Transverse colon (tissue), 4 donors: ENCODE measurements at regions not wholly inside any gene's neighbourhood (a gene's known extent, or its start where the extent isn't known, plus 50 kb on each side); places are given as distances from the start of the nearest gene placed in this dataset.

Source experiments
- EP300 ChIP-seq: sonication (generic); formaldehyde crosslinking; IDR thresholded peaks from one replicate; pipeline ENCODE4 v1.6.1; 2017; ENCODE audit warnings: antibody characterized with exemption, low read depth
- POLR2A ChIP-seq: fragments of 450-650 bp; IDR thresholded peaks from one replicate; pipeline ENCODE4 v1.6.1; 2016; ENCODE audit warnings: antibody characterized with exemption, mild to moderate bottlenecking, moderate library complexity
- POLR2AphosphoS5 ChIP-seq, 3 donors: sonication (generic); formaldehyde crosslinking; IDR thresholded peaks; one replicate each; pipeline ENCODE4 v1.6.1; 2016; ENCODE audit warnings: antibody characterized with exemption in 3 of 3
- TF ChIP-seq, protein P1 (sequence below), 5 experiments: fragments of 200-600 bp in 3 of 5; fragments of 450-650 bp in 2 of 5; sonication (generic) in 3 of 5; IDR thresholded peaks; 1 replicate in 2 of 5; 2 replicates in 3 of 5; pipeline ENCODE4 v1.5.1; 2016 to 2017; ENCODE audit warnings: antibody characterized with exemption in 5 of 5, inconsistent platforms in 3 of 5, mild to moderate bottlenecking in 2 of 5, moderate library complexity in 1 of 5

DNA sequence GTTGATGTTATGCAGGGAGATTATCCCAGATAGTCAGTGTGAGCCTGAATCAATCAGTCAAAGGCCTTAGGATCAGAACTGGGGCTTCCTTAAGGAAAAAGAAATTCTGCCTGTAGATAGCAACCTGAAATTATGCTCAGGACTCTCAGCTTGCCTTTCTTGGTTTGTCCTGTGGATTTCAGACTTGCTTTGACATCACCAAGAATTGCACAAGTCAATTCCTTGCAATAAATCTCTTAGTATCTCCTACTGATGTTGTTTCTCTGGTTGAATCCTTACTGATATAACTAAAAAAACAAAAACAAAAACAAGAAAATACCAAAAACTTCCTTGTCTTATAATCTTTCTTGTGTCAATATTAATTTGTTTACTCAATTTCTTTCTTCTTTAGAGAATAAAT, 258.9 kb upstream of the TCF21 start:
- TF ChIP-seq, protein P1, sequence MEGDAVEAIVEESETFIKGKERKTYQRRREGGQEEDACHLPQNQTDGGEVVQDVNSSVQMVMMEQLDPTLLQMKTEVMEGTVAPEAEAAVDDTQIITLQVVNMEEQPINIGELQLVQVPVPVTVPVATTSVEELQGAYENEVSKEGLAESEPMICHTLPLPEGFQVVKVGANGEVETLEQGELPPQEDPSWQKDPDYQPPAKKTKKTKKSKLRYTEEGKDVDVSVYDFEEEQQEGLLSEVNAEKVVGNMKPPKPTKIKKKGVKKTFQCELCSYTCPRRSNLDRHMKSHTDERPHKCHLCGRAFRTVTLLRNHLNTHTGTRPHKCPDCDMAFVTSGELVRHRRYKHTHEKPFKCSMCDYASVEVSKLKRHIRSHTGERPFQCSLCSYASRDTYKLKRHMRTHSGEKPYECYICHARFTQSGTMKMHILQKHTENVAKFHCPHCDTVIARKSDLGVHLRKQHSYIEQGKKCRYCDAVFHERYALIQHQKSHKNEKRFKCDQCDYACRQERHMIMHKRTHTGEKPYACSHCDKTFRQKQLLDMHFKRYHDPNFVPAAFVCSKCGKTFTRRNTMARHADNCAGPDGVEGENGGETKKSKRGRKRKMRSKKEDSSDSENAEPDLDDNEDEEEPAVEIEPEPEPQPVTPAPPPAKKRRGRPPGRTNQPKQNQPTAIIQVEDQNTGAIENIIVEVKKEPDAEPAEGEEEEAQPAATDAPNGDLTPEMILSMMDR (IDR thresholded peaks at IDR 0.05) = no peak
- TF ChIP-seq POLR2A = no peak
- TF ChIP-seq POLR2AphosphoS5 (IDR thresholded peaks at IDR 0.05) = no peak
- TF ChIP-seq EP300 = no peak
